Breast epithelium (tissue), 4 donors: ENCODE measurements at regions not wholly inside any gene's neighbourhood (a gene's known extent, or its start where the extent isn't known, plus 50 kb on each side); places are given as distances from the start of the nearest gene placed in this dataset.
"Not testable (repeated sequence)": the region's sequence is repeated elsewhere in the genome, so short reads cannot be mapped to it uniquely, and the experiment has no call there.

Experiments
- DNase-seq, 2 donors: peaks; one replicate each; pipeline ENCODE4 v3.0.0-alpha.2; 2019; ENCODE audit warnings: low spot score in 2 of 2
- H3K27ac ChIP-seq, 2 donors: fragments of 200-600 bp; sonication (generic) in 1 of 2; one replicate each; pipeline ENCODE4 v1.5.1; 2016 to 2019; ENCODE audit warnings: mild to moderate bottlenecking in 1 of 2
- H3K27me3 ChIP-seq, 2 donors: fragments of 200-600 bp; sonication (generic) in 1 of 2; one replicate each; pipeline versions ENCODE4 v1.5.1 to v1.6.0; 2017 to 2019; ENCODE audit warnings: control low read depth in 1 of 2, mild to moderate bottlenecking in 1 of 2
- H3K36me3 ChIP-seq: fragments of 200-600 bp; one replicate; pipeline ENCODE4 v1.5.1; 2019
- H3K4me1 ChIP-seq, 2 donors: fragments of 200-600 bp; sonication (generic); one replicate each; pipeline ENCODE4 v1.5.1; 2016 to 2019; ENCODE audit warnings: control low read depth in 1 of 2
- H3K4me3 ChIP-seq, 3 donors: fragments of 200-600 bp; sonication (generic); 1 replicate in 2 of 3; 2 replicates in 1 of 3; pipeline ENCODE4 v1.5.1; 2016 to 2019; ENCODE audit warnings: mild to moderate bottlenecking in 3 of 3, moderate library complexity in 2 of 3
- H3K9me3 ChIP-seq, 2 donors: fragments of 200-600 bp; sonication (generic) in 1 of 2; one replicate each; pipeline ENCODE4 v1.5.1; 2016 to 2019; ENCODE audit warnings: control low read depth in 1 of 2
- CTCF ChIP-seq, 3 donors: fragments of 450-650 bp; IDR thresholded peaks; one replicate each; pipeline ENCODE4 v1.5.1; 2016 to 2017; ENCODE audit warnings: antibody characterized with exemption in 3 of 3, mild to moderate bottlenecking in 3 of 3, moderate library complexity in 3 of 3
- POLR2A ChIP-seq: fragments of 450-650 bp; IDR thresholded peaks from one replicate; pipeline ENCODE4 v1.6.1; 2016; ENCODE audit warnings: antibody characterized with exemption, mild to moderate bottlenecking, moderate library complexity
- POLR2AphosphoS5 ChIP-seq, 3 donors: sonication (generic); formaldehyde crosslinking; IDR thresholded peaks; one replicate each; pipeline ENCODE4 v1.6.1; 2017; ENCODE audit warnings: antibody characterized with exemption in 3 of 3
- intact Hi-C: fragments of 100-400 bp; cut with DNase I; formaldehyde crosslinking; loops from one replicate; pipeline ENCODE4 v1.15.1; 2023; ENCODE audit warnings: low total_unique reads

- intact Hi-C loops = no loop called here
- TF ChIP-seq POLR2A = no peak
- no peak for TF ChIP-seq CTCF (IDR thresholded peaks at IDR 0.05)
Measured at GRCh38 chr4:137360761-137361160, 171.5 kb downstream of the PCDH18 start.

GRCh38 chr4:137359691-137360315 lies 172.5 kb downstream of the PCDH18 start:
- Histone ChIP-seq H3K4me3 (no peak overlapping the region), H3K27me3 (no peaks in the 10 kb centered on the region), H3K36me3 (no peaks in the 10 kb centered on the region), H3K27ac (no peak overlapping the region), H3K4me1 (peaks cover 0 to 7% of the 10 kb centered on the region in 2 donors), H3K9me3 (no peaks in the 10 kb centered on the region)
- no peak for DNase-seq
- intact Hi-C loops = no loop called here
- TF ChIP-seq POLR2AphosphoS5 (IDR thresholded peaks at IDR 0.05) = no peak
- TF ChIP-seq POLR2A = no peak
- no peak for TF ChIP-seq CTCF (IDR thresholded peaks at IDR 0.05)

More at GRCh38 chr4:137360761-137361160, 171.5 kb downstream of the PCDH18 start:
- Histone ChIP-seq H3K27me3 (no peaks in the 10 kb centered on the region), H3K9me3 (no peaks in the 10 kb centered on the region), H3K36me3 (no peaks in the 10 kb centered on the region), H3K4me1 (peaks cover 0 to 7% of the 10 kb centered on the region in 2 donors), H3K4me3 (no peak overlapping the region), H3K27ac (no peak overlapping the region)
- DNase-seq = no peak

- intact Hi-C loops, H3K36me3 ChIP-seq, H3K27ac ChIP-seq, H3K4me1 ChIP-seq, H3K4me3 ChIP-seq, DNase-seq, H3K9me3 ChIP-seq, H3K27me3 ChIP-seq: not testable (repeated sequence)
Measured at GRCh38 chr4:137354562-137354961, 177.7 kb downstream of the PCDH18 start.

- no peaks in the 10 kb centered on the region for H3K36me3 ChIP-seq
- H3K27ac ChIP-seq = no peak overlapping the region
- no peak for DNase-seq
- H3K27me3 ChIP-seq = no peaks in the 10 kb centered on the region
- intact Hi-C loops = no loop called here
- no peaks in the 10 kb centered on the region for H3K9me3 ChIP-seq
- H3K4me1 ChIP-seq = no peaks in the 10 kb centered on the region
- TF ChIP-seq CTCF (IDR thresholded peaks at IDR 0.05) (no peak), POLR2A (no peak), POLR2AphosphoS5 (IDR thresholded peaks at IDR 0.05) (no peak)
- H3K4me3 ChIP-seq = no peak overlapping the region
Measured at GRCh38 chr4:137347371-137347770, 184.9 kb downstream of the PCDH18 start.

- Histone ChIP-seq H3K36me3 (no peaks in the 10 kb centered on the region), H3K27ac (no peak overlapping the region), H3K4me1 (no peaks in the 10 kb centered on the region), H3K4me3 (no peak overlapping the region), H3K27me3 (no peaks in the 10 kb centered on the region), H3K9me3 (no peaks in the 10 kb centered on the region)
- DNase-seq = no peak
- TF ChIP-seq CTCF (IDR thresholded peaks at IDR 0.05) (no peak), POLR2A (no peak)
- intact Hi-C loops = no loop called here
Measured at GRCh38 chr4:137345597-137345996, 186.7 kb downstream of the PCDH18 start.

GRCh38 chr4:137343221-137343620 lies 189.1 kb downstream of the PCDH18 start:
- H3K9me3 ChIP-seq = no peaks in the 10 kb centered on the region
- no peaks in the 10 kb centered on the region for H3K4me1 ChIP-seq
- no peak overlapping the region for H3K27ac ChIP-seq
- no peaks in the 10 kb centered on the region for H3K27me3 ChIP-seq
- TF ChIP-seq CTCF (IDR thresholded peaks at IDR 0.05) (no peak), POLR2AphosphoS5 (IDR thresholded peaks at IDR 0.05) (no peak), POLR2A (no peak)
- intact Hi-C loops = no loop called here
- no peaks in the 10 kb centered on the region for H3K36me3 ChIP-seq
- no peak for DNase-seq
- no peak overlapping the region for H3K4me3 ChIP-seq
